CD4-positive, alpha-beta T cell treated with Interleukin-15 for 1 hour (primary cell): ENCODE measurements at regions not wholly inside any gene's neighbourhood (a gene's known extent, or its start where the extent isn't known, plus 50 kb on each side); places are given as distances from the start of the nearest gene placed in this dataset.

Experiments
- DNase-seq: peaks from one replicate; pipeline ENCODE4 v3.0.0-alpha.2; 2020

GRCh38 chr14:71290301-71290700 is 383.0 kb downstream of the PCNX1 start:
- DNase-seq = no peak

- DNase-seq = peak; percentile 52
These were observed 383.8 kb downstream of the PCNX1 start for GRCh38 chr14:71290960-71291466.

- no peak for DNase-seq
These were observed 388.9 kb downstream of the PCNX1 start for GRCh38 chr14:71296184-71296583.

- DNase-seq = no peak
These were observed 393.5 kb downstream of the PCNX1 start for GRCh38 chr14:71300566-71301330.

- DNase-seq = no peak
These were observed 394.4 kb downstream of the PCNX1 start for GRCh38 chr14:71301611-71302010.

GRCh38 chr14:71304690-71305089 is 397.4 kb downstream of the PCNX1 start:
- no peak for DNase-seq

GRCh38 chr14:71308671-71309070 is 401.4 kb downstream of the PCNX1 start:
- no peak for DNase-seq

- DNase-seq = no peak
These were observed 402.5 kb downstream of the PCNX1 start for GRCh38 chr14:71309756-71310155.

- no peak for DNase-seq
These were observed 403.8 kb downstream of the PCNX1 start for GRCh38 chr14:71311061-71311460.

GRCh38 chr14:71314717-71315116 is 407.5 kb downstream of the PCNX1 start:
- no peak for DNase-seq

- no peak for DNase-seq
These were observed 410.3 kb downstream of the PCNX1 start for GRCh38 chr14:71317385-71318096.

GRCh38 chr14:71318097-71318459 is 410.8 kb downstream of the PCNX1 start:
- no peak for DNase-seq

GRCh38 chr14:71319666-71320065 is 412.4 kb downstream of the PCNX1 start:
- no peak for DNase-seq

- peak; percentile 99 for DNase-seq
These were observed 413.0 kb downstream of the PCNX1 start, which contains the start of gene SIPA1L1 for GRCh38 chr14:71320107-71320733. SIPA1L1 (plus strand) TSS chr14:71320476.

- peak; percentile 56 for DNase-seq
These were observed 413.7 kb downstream of the PCNX1 start for GRCh38 chr14:71320734-71321573.

GRCh38 chr14:71321574-71322315 is 414.5 kb downstream of the PCNX1 start:
- DNase-seq = no peak

- DNase-seq = peak; percentile 46
These were observed 415.5 kb downstream of the PCNX1 start for GRCh38 chr14:71322655-71323250.

- DNase-seq = peak; percentile 64
These were observed 417.6 kb downstream of the PCNX1 start for GRCh38 chr14:71324767-71325272.

- DNase-seq = no peak
These were observed 420.4 kb downstream of the PCNX1 start for GRCh38 chr14:71327691-71328090.

- DNase-seq = no peak
These were observed 420.9 kb downstream of the PCNX1 start for GRCh38 chr14:71328183-71328582.

GRCh38 chr14:71328954-71329353 is 421.7 kb downstream of the PCNX1 start:
- DNase-seq = no peak
